GM21528 (cell line): ENCODE measurements at regions not wholly inside any gene's neighbourhood (a gene's known extent, or its start where the extent isn't known, plus 50 kb on each side); places are given as distances from the start of the nearest gene placed in this dataset.

Experiments used
- ATAC-seq: cut with Tn5 transposase; IDR thresholded peaks from one replicate; pipeline ENCODE4 v1.9.1; 2021; ENCODE audit warnings: mild to moderate bottlenecking, moderate library complexity; ENCODE audit not compliant: unreplicated experiment, low FRiP score

- no peak for ATAC-seq
Observed at GRCh38 chr4:128347175-128347868, 59.7 kb upstream of the PGRMC2 start.

GRCh38 chr4:128346054-128346716 lies 58.6 kb upstream of the PGRMC2 start:
- ATAC-seq, result no peak

GRCh38 chr4:128345650-128346049 lies 58.0 kb upstream of the PGRMC2 start:
- no peak for ATAC-seq

DNA sequence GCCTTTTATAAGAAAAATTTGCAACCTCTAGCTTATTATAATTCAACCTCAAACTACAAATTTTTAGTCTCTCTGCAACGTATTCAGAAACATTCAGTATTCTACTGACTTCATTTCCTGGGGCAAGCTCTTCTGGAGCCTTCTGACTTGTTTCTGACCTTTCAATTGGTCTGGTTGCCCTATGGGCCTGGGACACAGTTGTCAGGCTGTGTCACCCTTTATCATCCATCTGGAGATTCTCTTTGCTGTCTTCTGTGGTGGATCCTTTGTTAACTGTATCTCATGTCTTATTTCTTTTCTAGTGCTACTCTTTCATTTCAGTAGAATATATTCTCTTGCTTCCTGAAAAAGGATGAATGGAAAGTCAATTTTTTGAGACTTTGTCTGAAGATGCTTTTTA lies 55.1 kb upstream of the PGRMC2 start:
- no peak for ATAC-seq

- ATAC-seq, result no peak
Observed at GRCh38 chr4:128341634-128342033, 54.0 kb upstream of the PGRMC2 start.

GRCh38 chr4:128338634-128339355 lies 51.2 kb upstream of the PGRMC2 start:
- no peak for ATAC-seq

- no peak for ATAC-seq
Observed at GRCh38 chr4:128337863-128338262, 50.2 kb upstream of the PGRMC2 start.
